Rectal smooth muscle tissue (tissue), 1 donor: ENCODE measurements at regions not wholly inside any gene's neighbourhood (a gene's known extent, or its start where the extent isn't known, plus 50 kb on each side); places are given as distances from the start of the nearest gene placed in this dataset.

ENCODE experiments used
- H3K27ac ChIP-seq: one replicate; pipeline ENCODE4 v1.7.0; 2013; ENCODE audit warnings: low read depth, low read length, inconsistent platforms
- H3K27me3 ChIP-seq: one replicate; pipeline ENCODE4 v1.7.0; 2013; ENCODE audit warnings: low read length; ENCODE audit not compliant: control insufficient read depth, insufficient read depth
- H3K36me3 ChIP-seq: one replicate; pipeline ENCODE4 v1.7.0; 2013; ENCODE audit warnings: low read length; ENCODE audit not compliant: control insufficient read depth, insufficient read depth
- H3K4me1 ChIP-seq: one replicate; pipeline ENCODE4 v1.7.0; 2013; ENCODE audit warnings: low read length; ENCODE audit not compliant: control insufficient read depth, insufficient read depth
- H3K4me3 ChIP-seq: one replicate; pipeline ENCODE4 v1.7.0; 2013; ENCODE audit warnings: low read length
- H3K9ac ChIP-seq: one replicate; pipeline ENCODE4 v1.7.0; 2013; ENCODE audit warnings: low read length

DNA sequence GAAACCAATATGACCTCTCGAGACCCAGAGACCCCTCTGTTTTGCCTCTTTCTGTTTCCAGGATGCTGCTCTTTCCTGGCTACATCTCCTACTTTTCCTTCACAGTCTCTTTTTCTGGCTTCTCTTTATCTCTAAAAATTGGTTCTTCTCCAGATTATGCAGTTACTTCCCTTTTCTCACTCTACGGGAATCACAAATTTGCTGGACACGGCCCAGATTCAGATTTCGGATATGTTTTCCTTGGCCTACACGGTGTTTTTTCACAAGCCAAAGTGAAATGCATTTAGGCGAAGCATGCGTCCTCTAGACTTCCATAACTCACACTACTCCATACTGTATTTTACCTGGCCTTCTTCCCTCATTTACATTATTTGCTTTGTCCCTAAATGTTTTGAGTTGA, 214.7 kb upstream of the MIR17HG start:
- H3K27ac ChIP-seq: no peak overlapping the region
- no peaks in the 10 kb centered on the region for H3K4me1 ChIP-seq

GRCh38 chr13:91133941-91134802, 213.3 kb upstream of the MIR17HG start:
- Histone ChIP-seq H3K27me3 (no peaks in the 10 kb centered on the region), H3K36me3 (no peaks in the 10 kb centered on the region), H3K4me3 (no peak overlapping the region), H3K27ac (no peak overlapping the region), H3K4me1 (no peaks in the 10 kb centered on the region), H3K9ac (no peak overlapping the region)

More for the DNA sequence above, 214.7 kb upstream of the MIR17HG start:
- no peaks in the 10 kb centered on the region for H3K27me3 ChIP-seq
- no peak overlapping the region for H3K9ac ChIP-seq
- no peaks in the 10 kb centered on the region for H3K36me3 ChIP-seq
- H3K4me3 ChIP-seq: no peak overlapping the region

GRCh38 chr13:91134803-91135184, 212.7 kb upstream of the MIR17HG start:
- Histone ChIP-seq H3K36me3 (no peaks in the 10 kb centered on the region), H3K4me3 (no peak overlapping the region), H3K9ac (no peak overlapping the region), H3K27me3 (no peaks in the 10 kb centered on the region), H3K27ac (no peak overlapping the region), H3K4me1 (no peaks in the 10 kb centered on the region)

DNA sequence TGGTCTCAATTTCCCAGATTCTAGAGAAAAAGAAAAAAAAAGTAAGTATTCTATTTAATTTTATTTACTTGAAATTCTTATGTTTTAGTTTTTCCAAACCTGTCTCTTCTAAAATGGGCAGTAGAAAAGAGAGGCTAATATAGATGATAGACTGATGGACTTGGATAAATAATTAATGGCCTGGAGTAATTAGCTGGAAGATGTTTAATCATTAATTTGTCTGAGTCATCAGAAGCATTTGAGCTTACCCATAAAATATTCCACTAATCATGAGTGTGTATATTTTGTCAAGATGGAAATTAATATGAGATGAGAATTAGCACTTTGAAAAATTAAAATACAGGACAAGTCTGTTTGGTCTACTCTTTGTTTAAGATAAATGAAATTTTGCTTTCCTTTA, 212.1 kb upstream of the MIR17HG start:
- Histone ChIP-seq H3K27me3 (no peaks in the 10 kb centered on the region), H3K9ac (no peak overlapping the region), H3K36me3 (no peaks in the 10 kb centered on the region), H3K27ac (no peak overlapping the region), H3K4me1 (no peaks in the 10 kb centered on the region), H3K4me3 (no peak overlapping the region)

- Histone ChIP-seq H3K9ac (no peak overlapping the region), H3K27ac (no peak overlapping the region), H3K36me3 (no peaks in the 10 kb centered on the region), H3K4me3 (no peak overlapping the region), H3K4me1 (no peaks in the 10 kb centered on the region), H3K27me3 (no peaks in the 10 kb centered on the region)
Measured at GRCh38 chr13:91135968-91136367, 211.5 kb upstream of the MIR17HG start.

GRCh38 chr13:91136806-91137205, 210.7 kb upstream of the MIR17HG start:
- Histone ChIP-seq H3K36me3 (no peaks in the 10 kb centered on the region), H3K27me3 (no peaks in the 10 kb centered on the region), H3K27ac (no peak overlapping the region), H3K4me3 (no peak overlapping the region), H3K9ac (no peak overlapping the region), H3K4me1 (no peaks in the 10 kb centered on the region)

- Histone ChIP-seq H3K4me3 (no peak overlapping the region), H3K27ac (no peak overlapping the region), H3K36me3 (no peaks in the 10 kb centered on the region), H3K27me3 (no peaks in the 10 kb centered on the region), H3K9ac (no peak overlapping the region), H3K4me1 (no peaks in the 10 kb centered on the region)
Measured at GRCh38 chr13:91139232-91139631, 208.3 kb upstream of the MIR17HG start.

DNA sequence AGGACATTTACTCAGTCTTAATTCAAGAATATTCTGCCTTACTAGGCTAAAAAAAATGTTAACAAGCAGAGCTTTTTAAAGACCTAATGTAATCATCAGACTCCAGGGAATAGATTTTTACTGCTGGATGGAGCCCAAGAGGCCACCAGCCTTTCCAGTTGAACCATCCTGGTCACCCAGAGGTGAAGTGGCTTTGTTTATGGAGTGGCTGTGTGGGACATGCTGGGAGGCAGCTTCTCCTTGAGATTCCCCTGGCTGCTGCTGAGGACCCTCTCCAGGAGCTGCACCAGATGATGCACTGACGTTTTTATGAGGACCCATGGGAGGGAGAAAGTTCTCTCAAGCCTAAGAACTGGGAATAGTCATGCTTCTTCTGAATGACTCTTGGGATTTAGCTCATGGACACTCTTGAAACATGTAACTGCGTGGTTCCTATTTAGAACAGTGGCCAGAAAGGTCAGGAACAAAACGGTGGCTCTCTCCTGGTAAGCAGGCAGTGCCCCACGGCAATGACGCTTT, 205.9 kb upstream of the MIR17HG start:
- Histone ChIP-seq H3K4me1 (no peaks in the 10 kb centered on the region), H3K36me3 (no peaks in the 10 kb centered on the region), H3K27ac (no peak overlapping the region), H3K27me3 (no peaks in the 10 kb centered on the region), H3K9ac (no peak overlapping the region), H3K4me3 (no peak overlapping the region)

- no peaks in the 10 kb centered on the region for H3K36me3 ChIP-seq
- H3K27me3 ChIP-seq: no peaks in the 10 kb centered on the region
- H3K4me1 ChIP-seq: no peaks in the 10 kb centered on the region
- no peak overlapping the region for H3K4me3 ChIP-seq
- no peak overlapping the region for H3K9ac ChIP-seq
- H3K27ac ChIP-seq: no peak overlapping the region
Measured at GRCh38 chr13:91142572-91142971, 204.9 kb upstream of the MIR17HG start.

DNA sequence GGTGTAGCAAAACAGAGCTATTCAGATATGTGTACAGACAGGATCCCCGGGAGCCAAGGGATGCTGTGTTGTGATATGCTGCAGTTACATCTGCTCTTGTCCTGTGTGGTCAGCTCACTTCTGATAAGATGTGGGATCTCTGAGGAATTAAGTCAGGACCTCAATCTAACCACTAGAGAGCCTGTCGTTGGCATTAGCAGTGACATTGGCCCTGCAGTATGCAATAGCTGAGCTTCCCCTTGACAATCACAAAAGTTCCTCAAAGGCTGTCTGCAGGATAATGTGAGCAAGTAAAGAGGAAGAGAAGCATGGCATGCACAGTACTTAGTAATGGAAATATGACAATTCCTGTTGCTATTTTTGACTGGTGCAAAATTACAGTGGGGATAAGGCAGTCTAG, 203.4 kb upstream of the MIR17HG start:
- H3K36me3 ChIP-seq: no peaks in the 10 kb centered on the region
- H3K27me3 ChIP-seq: no peaks in the 10 kb centered on the region
- no peak overlapping the region for H3K27ac ChIP-seq
- H3K4me3 ChIP-seq: no peak overlapping the region
- H3K9ac ChIP-seq: no peak overlapping the region
- H3K4me1 ChIP-seq: no peaks in the 10 kb centered on the region

- Histone ChIP-seq H3K27ac (no peak overlapping the region), H3K27me3 (no peaks in the 10 kb centered on the region), H3K36me3 (no peaks in the 10 kb centered on the region), H3K9ac (no peak overlapping the region), H3K4me1 (no peaks in the 10 kb centered on the region), H3K4me3 (no peak overlapping the region)
Measured at GRCh38 chr13:91144486-91144885, 203.0 kb upstream of the MIR17HG start.

DNA sequence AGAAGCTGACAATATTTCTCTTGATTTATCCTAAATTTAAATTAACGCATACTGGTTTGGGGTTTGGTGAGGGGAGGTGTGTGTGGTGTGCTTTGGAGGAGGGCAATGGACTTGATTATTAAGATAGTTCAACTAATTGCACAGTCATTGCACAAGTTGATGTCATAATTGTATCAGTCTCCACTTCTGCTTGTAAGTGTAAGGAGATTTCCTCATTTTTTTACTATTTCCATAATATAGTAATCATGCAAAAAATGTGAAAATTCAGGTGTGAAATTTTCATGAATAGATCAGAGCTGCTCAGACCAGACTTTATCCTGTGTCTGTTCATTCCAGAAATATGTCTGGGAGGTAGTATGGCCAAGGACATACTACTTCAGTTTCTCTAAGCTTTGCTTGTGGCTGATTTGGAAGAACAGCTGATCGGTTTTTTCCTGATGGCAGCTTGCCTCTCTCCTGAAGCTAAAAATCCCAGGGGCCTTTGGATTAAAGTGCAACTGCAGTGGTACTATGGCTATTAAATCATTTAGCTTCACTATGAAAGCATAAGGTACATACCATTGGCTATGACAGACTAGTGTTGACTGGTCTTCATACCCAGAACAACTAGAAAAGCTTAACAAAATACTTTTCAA, 201.8 kb upstream of the MIR17HG start:
- no peaks in the 10 kb centered on the region for H3K27me3 ChIP-seq
- H3K27ac ChIP-seq: no peak overlapping the region
- no peak overlapping the region for H3K4me3 ChIP-seq
- H3K9ac ChIP-seq: no peak overlapping the region
- no peaks in the 10 kb centered on the region for H3K4me1 ChIP-seq
- H3K36me3 ChIP-seq: no peaks in the 10 kb centered on the region

- Histone ChIP-seq H3K27ac (no peak overlapping the region), H3K4me3 (no peak overlapping the region), H3K27me3 (no peaks in the 10 kb centered on the region)
Measured at GRCh38 chr13:91146601-91147000, 200.9 kb upstream of the MIR17HG start.

More at GRCh38 chr13:91146601-91147000, 200.9 kb upstream of the MIR17HG start:
- H3K9ac ChIP-seq: no peak overlapping the region
- H3K4me1 ChIP-seq: no peaks in the 10 kb centered on the region
- H3K36me3 ChIP-seq: no peaks in the 10 kb centered on the region
